K562 (cell line): ENCODE measurements at regions not wholly inside any gene's neighbourhood (a gene's known extent, or its start where the extent isn't known, plus 50 kb on each side); places are given as distances from the start of the nearest gene placed in this dataset.

Experiments used
- MAFK ChIP-seq: IDR thresholded peaks from 2 replicates; pipeline ENCODE4 v1.6.1; 2011; ENCODE audit warnings: low read length, improper control_type of control experiment
- NFIC ChIP-seq: fragments of 450-650 bp; IDR thresholded peaks from 2 replicates; pipeline ENCODE4 v1.6.1; 2017; ENCODE audit warnings: mild to moderate bottlenecking, inconsistent platforms
- ZNF224 ChIP-seq: sonication (generic); formaldehyde crosslinking; IDR thresholded peaks from 2 replicates; pipeline ENCODE4 v1.8.0; 2022; ENCODE audit warnings: mild to moderate bottlenecking, missing genetic modification reagents
- TF ChIP-seq, protein P1 (sequence below), 3 experiments: IDR thresholded peaks in 2 of 3; conservative IDR thresholded peaks in 1 of 3; 2 replicates each; pipeline ENCODE4 v1.5.1; 2011 to 2012; ENCODE audit warnings: low read length in 3 of 3, mild to moderate bottlenecking in 3 of 3, control low read depth in 2 of 3, improper control_type of control experiment in 1 of 3, inconsistent platforms in 1 of 3, low read depth in 1 of 3, mixed read lengths in 1 of 3, moderate library complexity in 1 of 3; ENCODE audit not compliant: insufficient read depth in 2 of 3
- TF ChIP-seq, protein P2 (sequence below): sonication (generic); formaldehyde crosslinking; IDR thresholded peaks from 2 replicates; pipeline ENCODE4 v1.9.0; 2022; ENCODE audit warnings: mild to moderate bottlenecking, missing genetic modification reagents

DNA sequence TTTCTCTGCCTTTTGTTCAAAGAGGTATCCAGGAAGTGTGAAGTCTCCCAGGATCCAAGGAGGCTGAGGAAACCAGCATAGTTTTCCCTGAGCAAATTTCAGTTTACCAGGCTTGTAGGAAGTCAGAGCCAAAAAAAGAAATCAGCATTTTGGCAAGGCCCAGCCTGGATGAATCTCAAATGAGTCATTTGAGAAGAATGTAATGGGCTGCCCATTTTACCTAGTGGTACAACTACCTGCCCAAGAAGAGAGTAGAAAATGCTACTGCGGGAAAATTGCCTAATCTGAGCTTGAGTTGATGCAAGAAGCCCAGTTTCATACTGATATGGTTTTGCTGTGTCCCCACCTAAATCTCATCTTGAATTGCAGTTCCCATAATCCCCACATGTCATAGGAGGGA, 284.1 kb upstream of the ZNF507 start:
- TF ChIP-seq ZNF224 (CRISPR knock-in tag) (no peak), NFIC (no peak), MAFK (no peak)
- TF ChIP-seq, protein P1, sequence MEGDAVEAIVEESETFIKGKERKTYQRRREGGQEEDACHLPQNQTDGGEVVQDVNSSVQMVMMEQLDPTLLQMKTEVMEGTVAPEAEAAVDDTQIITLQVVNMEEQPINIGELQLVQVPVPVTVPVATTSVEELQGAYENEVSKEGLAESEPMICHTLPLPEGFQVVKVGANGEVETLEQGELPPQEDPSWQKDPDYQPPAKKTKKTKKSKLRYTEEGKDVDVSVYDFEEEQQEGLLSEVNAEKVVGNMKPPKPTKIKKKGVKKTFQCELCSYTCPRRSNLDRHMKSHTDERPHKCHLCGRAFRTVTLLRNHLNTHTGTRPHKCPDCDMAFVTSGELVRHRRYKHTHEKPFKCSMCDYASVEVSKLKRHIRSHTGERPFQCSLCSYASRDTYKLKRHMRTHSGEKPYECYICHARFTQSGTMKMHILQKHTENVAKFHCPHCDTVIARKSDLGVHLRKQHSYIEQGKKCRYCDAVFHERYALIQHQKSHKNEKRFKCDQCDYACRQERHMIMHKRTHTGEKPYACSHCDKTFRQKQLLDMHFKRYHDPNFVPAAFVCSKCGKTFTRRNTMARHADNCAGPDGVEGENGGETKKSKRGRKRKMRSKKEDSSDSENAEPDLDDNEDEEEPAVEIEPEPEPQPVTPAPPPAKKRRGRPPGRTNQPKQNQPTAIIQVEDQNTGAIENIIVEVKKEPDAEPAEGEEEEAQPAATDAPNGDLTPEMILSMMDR (IDR thresholded peaks at IDR 0.05 in 2 of 3, conservative IDR thresholded peaks at IDR 0.05 in 1 of 3; ENCODE audit: insufficient read depth in 2 of 3, low read depth in 1 of 3, low read length in 3 of 3) = no peak
- TF ChIP-seq, protein P2, sequence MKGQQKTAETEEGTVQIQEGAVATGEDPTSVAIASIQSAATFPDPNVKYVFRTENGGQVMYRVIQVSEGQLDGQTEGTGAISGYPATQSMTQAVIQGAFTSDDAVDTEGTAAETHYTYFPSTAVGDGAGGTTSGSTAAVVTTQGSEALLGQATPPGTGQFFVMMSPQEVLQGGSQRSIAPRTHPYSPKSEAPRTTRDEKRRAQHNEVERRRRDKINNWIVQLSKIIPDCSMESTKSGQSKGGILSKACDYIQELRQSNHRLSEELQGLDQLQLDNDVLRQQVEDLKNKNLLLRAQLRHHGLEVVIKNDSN (CRISPR knock-in tag) = no peak
